ENCODE measurements at regions not wholly inside any gene's neighbourhood (a gene's known extent, or its start where the extent isn't known, plus 50 kb on each side); places are given as distances from the start of the nearest gene placed in this dataset.

DNA sequence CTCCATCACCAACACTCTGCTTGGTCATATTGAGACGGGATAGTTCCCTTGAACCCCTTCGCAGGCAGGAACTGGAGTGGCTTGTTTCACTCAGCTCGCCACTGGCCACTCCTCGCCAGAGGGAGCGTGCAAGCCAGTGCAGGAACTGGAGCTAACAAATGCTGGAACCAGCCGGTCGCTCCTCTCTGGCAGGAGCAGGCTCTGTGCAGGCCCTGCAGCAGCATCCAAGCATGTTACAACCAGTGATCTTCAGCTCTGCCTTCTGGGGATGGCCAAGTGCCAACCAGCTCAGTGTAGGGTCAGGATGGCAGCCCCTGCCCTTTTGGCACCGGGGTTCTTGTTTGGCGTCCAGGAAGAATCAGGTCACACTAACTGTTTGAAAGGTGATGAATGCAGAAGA, 329.0 kb upstream of the AZI2 start:
- Mint-ChIP-seq H3K4me3 (no peak overlapping the region), H3K27ac (ENCODE audit: unreplicated experiment) (no peak overlapping the region), H3K9me3 (peaks cover 4% of the 10 kb centered on the region), H3K4me1 (no peaks in the 10 kb centered on the region), H3K36me3 (ENCODE audit: low read depth) (no peaks in the 10 kb centered on the region), H3K27me3 (ENCODE audit: low read depth) (no peaks in the 10 kb centered on the region)
- DNase-seq (ENCODE audit: low read depth, low spot score) = no peak
- TF ChIP-seq, protein P1, sequence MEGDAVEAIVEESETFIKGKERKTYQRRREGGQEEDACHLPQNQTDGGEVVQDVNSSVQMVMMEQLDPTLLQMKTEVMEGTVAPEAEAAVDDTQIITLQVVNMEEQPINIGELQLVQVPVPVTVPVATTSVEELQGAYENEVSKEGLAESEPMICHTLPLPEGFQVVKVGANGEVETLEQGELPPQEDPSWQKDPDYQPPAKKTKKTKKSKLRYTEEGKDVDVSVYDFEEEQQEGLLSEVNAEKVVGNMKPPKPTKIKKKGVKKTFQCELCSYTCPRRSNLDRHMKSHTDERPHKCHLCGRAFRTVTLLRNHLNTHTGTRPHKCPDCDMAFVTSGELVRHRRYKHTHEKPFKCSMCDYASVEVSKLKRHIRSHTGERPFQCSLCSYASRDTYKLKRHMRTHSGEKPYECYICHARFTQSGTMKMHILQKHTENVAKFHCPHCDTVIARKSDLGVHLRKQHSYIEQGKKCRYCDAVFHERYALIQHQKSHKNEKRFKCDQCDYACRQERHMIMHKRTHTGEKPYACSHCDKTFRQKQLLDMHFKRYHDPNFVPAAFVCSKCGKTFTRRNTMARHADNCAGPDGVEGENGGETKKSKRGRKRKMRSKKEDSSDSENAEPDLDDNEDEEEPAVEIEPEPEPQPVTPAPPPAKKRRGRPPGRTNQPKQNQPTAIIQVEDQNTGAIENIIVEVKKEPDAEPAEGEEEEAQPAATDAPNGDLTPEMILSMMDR (conservative IDR thresholded peaks at IDR 0.05) = no peak

DNA sequence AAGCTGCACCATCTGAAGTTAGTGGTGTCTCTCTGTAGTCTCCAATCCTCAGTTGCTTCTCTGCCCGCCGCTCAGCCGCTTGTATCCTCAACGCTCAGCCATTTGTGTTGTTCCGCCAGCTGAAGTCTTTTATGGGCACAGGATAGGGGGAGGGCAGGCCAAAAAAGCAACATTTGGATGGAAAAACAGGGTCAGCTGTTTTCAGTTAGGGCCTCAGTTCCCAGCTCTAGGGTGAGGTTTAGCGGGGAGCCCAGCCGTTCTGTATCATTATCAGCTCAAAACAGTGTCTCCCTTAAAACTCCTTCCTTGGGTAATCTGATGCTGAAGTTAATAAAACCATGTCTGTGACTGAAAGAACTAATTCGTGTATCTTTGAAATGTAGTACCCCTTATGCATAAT, 329.5 kb upstream of the AZI2 start:
- H3K36me3 Mint-ChIP-seq (ENCODE audit: low read depth) = no peaks in the 10 kb centered on the region
- no peaks in the 10 kb centered on the region for H3K27me3 Mint-ChIP-seq (ENCODE audit: low read depth)
- DNase-seq (ENCODE audit: low read depth, low spot score) = no peak
- peaks cover 4% of the 10 kb centered on the region for H3K9me3 Mint-ChIP-seq
- no peaks in the 10 kb centered on the region for H3K4me1 Mint-ChIP-seq
- no peak overlapping the region for H3K4me3 Mint-ChIP-seq
- TF ChIP-seq, protein P1 (conservative IDR thresholded peaks at IDR 0.05) = no peak
- H3K27ac Mint-ChIP-seq (ENCODE audit: unreplicated experiment) = no peak overlapping the region

DNA sequence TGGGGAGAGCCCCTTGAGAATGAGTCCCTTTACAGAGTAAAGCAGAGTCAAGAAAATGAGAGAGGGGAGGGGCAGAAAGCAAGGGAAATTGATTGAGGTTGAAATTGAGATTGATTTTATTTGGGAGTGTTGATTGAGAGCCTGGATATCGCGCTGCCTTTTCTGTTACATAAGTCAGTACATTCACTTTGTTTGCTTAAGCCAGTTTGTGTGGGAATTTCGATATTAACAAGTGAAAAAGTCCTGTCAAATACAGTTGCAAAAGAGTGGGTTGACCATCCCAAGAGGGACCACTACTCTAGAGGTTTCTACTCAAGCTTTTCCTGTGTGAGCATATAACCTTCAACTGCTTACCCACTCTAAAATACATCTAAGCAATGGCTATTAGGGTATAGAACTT, 331.4 kb upstream of the AZI2 start:
- TF ChIP-seq, protein P1 (conservative IDR thresholded peaks at IDR 0.05) = no peak
- no peaks in the 10 kb centered on the region for H3K36me3 Mint-ChIP-seq (ENCODE audit: low read depth)
- H3K27ac Mint-ChIP-seq (ENCODE audit: unreplicated experiment) = no peak overlapping the region
- DNase-seq (ENCODE audit: low read depth, low spot score) = no peak
- no peaks in the 10 kb centered on the region for H3K27me3 Mint-ChIP-seq (ENCODE audit: low read depth)
- H3K9me3 Mint-ChIP-seq = peaks cover 8% of the 10 kb centered on the region
- peaks cover 2% of the 10 kb centered on the region for H3K4me1 Mint-ChIP-seq
- no peak overlapping the region for H3K4me3 Mint-ChIP-seq

DNA sequence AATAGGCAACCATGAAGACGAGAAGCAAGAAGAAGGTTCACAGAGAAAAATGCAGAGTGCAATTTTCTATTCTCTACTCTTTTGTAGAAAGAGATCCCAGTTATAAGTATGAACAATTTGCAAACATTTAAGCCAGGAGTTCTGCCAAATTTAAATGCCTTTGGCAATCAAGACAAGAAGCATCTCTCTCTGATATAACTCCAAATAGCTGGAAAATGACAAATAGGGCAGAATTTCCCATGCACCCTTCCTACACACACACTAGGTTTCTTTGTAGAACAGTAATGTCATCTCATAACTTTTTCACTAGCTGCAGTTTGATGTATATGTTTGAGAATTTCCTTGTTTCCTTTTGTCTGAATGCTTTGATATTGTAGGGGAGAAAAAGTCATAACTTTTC, 333.5 kb upstream of the AZI2 start:
- H3K4me3 Mint-ChIP-seq = no peak overlapping the region
- H3K4me1 Mint-ChIP-seq = peaks cover 10% of the 10 kb centered on the region
- no peaks in the 10 kb centered on the region for H3K27me3 Mint-ChIP-seq (ENCODE audit: low read depth)
- no peak overlapping the region for H3K27ac Mint-ChIP-seq (ENCODE audit: unreplicated experiment)
- peaks cover 3% of the 10 kb centered on the region for H3K9me3 Mint-ChIP-seq
- TF ChIP-seq, protein P1 (conservative IDR thresholded peaks at IDR 0.05) = no peak
- DNase-seq (ENCODE audit: low read depth, low spot score) = no peak
- no peaks in the 10 kb centered on the region for H3K36me3 Mint-ChIP-seq (ENCODE audit: low read depth)

DNA sequence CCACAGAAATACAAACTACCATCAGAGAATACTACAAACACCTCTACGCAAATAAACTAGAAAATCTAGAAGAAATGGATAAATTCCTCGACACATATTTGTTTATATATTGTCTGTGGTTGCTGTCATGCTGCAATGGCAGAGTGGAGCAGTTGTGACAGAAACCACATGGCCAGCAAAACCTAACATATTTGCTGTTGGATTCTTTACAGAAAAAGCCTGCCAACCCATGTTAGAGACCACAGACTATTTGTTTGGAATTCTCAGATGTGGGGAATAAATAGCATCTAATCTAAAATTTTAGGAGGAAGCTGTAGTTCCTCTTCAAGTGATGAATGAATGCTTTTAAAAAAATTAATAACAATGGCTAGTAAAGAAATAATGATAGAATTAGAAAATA, 341.6 kb upstream of the AZI2 start:
- H3K4me1 Mint-ChIP-seq = peaks cover 7% of the 10 kb centered on the region

More for the DNA sequence above, 341.6 kb upstream of the AZI2 start:
- H3K27me3 Mint-ChIP-seq (ENCODE audit: low read depth) = no peaks in the 10 kb centered on the region
- no peak overlapping the region for H3K4me3 Mint-ChIP-seq
- no peaks in the 10 kb centered on the region for H3K36me3 Mint-ChIP-seq (ENCODE audit: low read depth)
- no peak for DNase-seq (ENCODE audit: low read depth, low spot score)
- no peak overlapping the region for H3K27ac Mint-ChIP-seq (ENCODE audit: unreplicated experiment)
- TF ChIP-seq, protein P1 (conservative IDR thresholded peaks at IDR 0.05) = no peak
- peaks cover 2% of the 10 kb centered on the region for H3K9me3 Mint-ChIP-seq
